Caco-2 (cell line): ENCODE measurements at regions not wholly inside any gene's neighbourhood (a gene's known extent, or its start where the extent isn't known, plus 50 kb on each side); places are given as distances from the start of the nearest gene placed in this dataset.
A peak's percentile ranks its signal among the peaks of the same experiment; 100 is the strongest.

Source experiments
- BruUV-seq: library from RNA; stranded (reverse); fragments of 400-500 nt; replicated peaks from 2 replicates; lab custom pipeline; 2021; lab: Mats Ljungman, UMichigan
- CTCF ChIA-PET: fragments of 300-600 bp; sonication (Branson Sonifier 250); formaldehyde crosslinking; loops from one replicate; lab custom pipeline; 2022; ENCODE audit warnings: antibody characterized with exemption; lab: Charles Lee
- POLR2A ChIA-PET: fragments of 300-600 bp; sonication (Branson Sonifier 250); formaldehyde crosslinking; loops from one replicate; lab custom pipeline; 2022; ENCODE audit warnings: antibody characterized with exemption; lab: Charles Lee
- DNase-seq, 2 experiments: peaks; one replicate each; pipeline versions ENCODE4 v3.0.0 to v3.0.0-alpha.2; 2020 to 2022
- H3K27me3 ChIP-seq: replicated peaks from 2 replicates; pipeline ENCODE4 v1.6.0; 2011; ENCODE audit warnings: low read length; ENCODE audit not compliant: control insufficient read depth, insufficient read depth
- H3K36me3 ChIP-seq: 2 replicates; pipeline ENCODE4 v1.5.1; 2011; ENCODE audit warnings: low read length; ENCODE audit not compliant: control insufficient read depth, insufficient read depth
- H3K4me1 ChIP-seq: fragments of 250-450 bp; sonication (Bioruptor Pico); 2 replicates; pipeline ENCODE4 v1.5.1; 2020; ENCODE audit warnings: mild to moderate bottlenecking
- H3K4me3 ChIP-seq: 2 replicates; pipeline ENCODE4 v1.5.1; 2011; ENCODE audit warnings: low read depth, mild to moderate bottlenecking, control low read depth, low read length
- H3K9me3 ChIP-seq: fragments of 250-450 bp; sonication (Bioruptor Pico); 2 replicates; pipeline ENCODE4 v1.5.1; 2020; ENCODE audit warnings: mild to moderate bottlenecking, moderate library complexity
- H3K27ac Mint-ChIP-seq: one replicate; pipeline ENCODE4 v1.8.0; 2022; ENCODE audit warnings: mixed read lengths; ENCODE audit not compliant: unreplicated experiment
- H3K27me3 Mint-ChIP-seq: one replicate; pipeline ENCODE4 v1.8.0; 2022; ENCODE audit warnings: mixed read lengths; ENCODE audit not compliant: insufficient read depth, unreplicated experiment
- H3K36me3 Mint-ChIP-seq: one replicate; pipeline ENCODE4 v1.8.0; 2022; ENCODE audit warnings: mild to moderate bottlenecking, mixed read lengths; ENCODE audit not compliant: insufficient read depth, unreplicated experiment
- H3K4me1 Mint-ChIP-seq: one replicate; pipeline ENCODE4 v1.8.0; 2022; ENCODE audit warnings: low read depth, mixed read lengths; ENCODE audit not compliant: unreplicated experiment
- H3K4me3 Mint-ChIP-seq: one replicate; pipeline ENCODE4 v1.8.0; 2022; ENCODE audit warnings: mild to moderate bottlenecking, moderate library complexity, mixed read lengths; ENCODE audit not compliant: unreplicated experiment
- H3K9me3 Mint-ChIP-seq: one replicate; pipeline ENCODE4 v1.8.0; 2022; ENCODE audit warnings: mixed read lengths; ENCODE audit not compliant: unreplicated experiment
- CTCF ChIP-seq, 2 experiments: fragments of 200-600 bp in 1 of 2; IDR thresholded peaks; 1 replicate in 1 of 2; 2 replicates in 1 of 2; pipeline versions ENCODE4 v1.5.1 to v1.8.0; 2011 to 2022; ENCODE audit warnings: antibody characterized with exemption in 1 of 2, control low read depth in 1 of 2, inconsistent platforms in 1 of 2, low read depth in 1 of 2, low read length in 1 of 2, mild to moderate bottlenecking in 1 of 2, moderate library complexity in 1 of 2; ENCODE audit not compliant: insufficient read depth in 1 of 2, severe bottlenecking in 1 of 2, unreplicated experiment in 1 of 2
- intact Hi-C: fragments of 100-400 bp; cut with micrococcal nuclease; formaldehyde crosslinking; loops from one replicate; pipeline ENCODE4 v1.10.0; 2022; ENCODE audit not compliant: unreplicated experiment

- H3K4me1 Mint-ChIP-seq, result peaks cover 32% of the 10 kb centered on the region
- Histone ChIP-seq H3K9me3 (no peaks in the 10 kb centered on the region), H3K27me3 (no peaks in the 10 kb centered on the region), H3K4me1 (peaks cover 51% of the 10 kb centered on the region), H3K4me3 (no peak overlapping the region), H3K36me3 (no peaks in the 10 kb centered on the region)
- POLR2A ChIA-PET, result interaction anchor here (0.6 kb wide), 1 partner anchor 18 kb away, joined by 3 read pairs; no protein-coding TSS in a partner anchor
- intact Hi-C loops, result loop anchor here (5.0 kb wide), 1 partner anchor 244 kb away; no protein-coding TSS in a partner anchor
- CTCF ChIA-PET, result interaction anchor here (0.8 to 1.7 kb wide), 9 partner anchors 38 to 377 kb away, joined by 3 to 18 read pairs (median 4); partner anchors contain the start of gene EGFR
- BruUV-seq, result no TSS peak
- H3K36me3 Mint-ChIP-seq, result no peaks in the 10 kb centered on the region
- no peaks in the 10 kb centered on the region for H3K27me3 Mint-ChIP-seq
- TF ChIP-seq CTCF (IDR thresholded peaks at IDR 0.05; ENCODE audit: insufficient read depth in 1 of 2, low read depth in 1 of 2, low read length in 1 of 2, severe bottlenecking in 1 of 2, unreplicated experiment in 1 of 2), result no peak
- H3K9me3 Mint-ChIP-seq, result no peaks in the 10 kb centered on the region
- no peak for DNase-seq
- no peak overlapping the region for H3K27ac Mint-ChIP-seq
- no peak overlapping the region for H3K4me3 Mint-ChIP-seq
Observed at GRCh38 chr7:54878339-54878738, 119.3 kb upstream of the SEC61G start.

- H3K4me3 Mint-ChIP-seq, result peak overlapping the region; percentile 10
- no peak for DNase-seq
- BruUV-seq, result no TSS peak
- intact Hi-C loops, result loop anchor here (1.0 to 5.0 kb wide), 3 partner anchors 88 to 243 kb away; no protein-coding TSS in a partner anchor
- no peaks in the 10 kb centered on the region for H3K9me3 ChIP-seq
- peaks cover 55% of the 10 kb centered on the region for H3K4me1 ChIP-seq
- no peaks in the 10 kb centered on the region for H3K36me3 ChIP-seq
- peaks cover 32% of the 10 kb centered on the region for H3K4me1 Mint-ChIP-seq
- no peaks in the 10 kb centered on the region for H3K9me3 Mint-ChIP-seq
- no peaks in the 10 kb centered on the region for H3K27me3 ChIP-seq
- ChIA-PET POLR2A (no interaction called here), CTCF (no interaction called here)
- H3K4me3 ChIP-seq, result no peak overlapping the region
- TF ChIP-seq CTCF (IDR thresholded peaks at IDR 0.05; ENCODE audit: insufficient read depth in 1 of 2, low read depth in 1 of 2, low read length in 1 of 2, severe bottlenecking in 1 of 2, unreplicated experiment in 1 of 2), result no peak
- no peaks in the 10 kb centered on the region for H3K36me3 Mint-ChIP-seq
- H3K27me3 Mint-ChIP-seq, result no peaks in the 10 kb centered on the region
- peak overlapping the region; percentile 71 for H3K27ac Mint-ChIP-seq
Observed at GRCh38 chr7:54879776-54880175, 120.8 kb upstream of the SEC61G start.

GRCh38 chr7:54880326-54880989 is 121.4 kb upstream of the SEC61G start:
- no peaks in the 10 kb centered on the region for H3K36me3 ChIP-seq
- no peak for TF ChIP-seq CTCF (IDR thresholded peaks at IDR 0.05; ENCODE audit: insufficient read depth in 1 of 2, low read depth in 1 of 2, low read length in 1 of 2, severe bottlenecking in 1 of 2, unreplicated experiment in 1 of 2)
- H3K27me3 ChIP-seq, result no peaks in the 10 kb centered on the region
- Mint-ChIP-seq H3K9me3 (no peaks in the 10 kb centered on the region), H3K27ac (peak overlapping the region; percentile 71), H3K36me3 (no peaks in the 10 kb centered on the region), H3K4me3 (peak overlapping the region; percentile 10), H3K4me1 (peaks cover 32% of the 10 kb centered on the region), H3K27me3 (no peaks in the 10 kb centered on the region)
- ChIA-PET CTCF (no interaction called here), POLR2A (no interaction called here)
- intact Hi-C loops, result loop anchor here (1.0 to 2.0 kb wide), 2 partner anchors 87 to 140 kb away; no protein-coding TSS in a partner anchor
- peak; percentile 59 to 62 for DNase-seq
- no peak overlapping the region for H3K4me3 ChIP-seq
- TSS peak; percentile 90 for BruUV-seq
- H3K4me1 ChIP-seq, result peaks cover 55% of the 10 kb centered on the region
- H3K9me3 ChIP-seq, result no peaks in the 10 kb centered on the region
